Loucy (cell line): ENCODE measurements at regions not wholly inside any gene's neighbourhood (a gene's known extent, or its start where the extent isn't known, plus 50 kb on each side); places are given as distances from the start of the nearest gene placed in this dataset.

Experiments
- H2AFZ ChIP-seq: fragments of 200-600 bp; sonication (generic); 2 replicates; pipeline ENCODE4 v1.6.0; 2016; ENCODE audit warnings: antibody characterized with exemption, mild to moderate bottlenecking, low read length, moderate library complexity
- H3F3A ChIP-seq: fragments of 200-600 bp; 2 replicates; pipeline ENCODE4 v1.6.0; 2016; ENCODE audit warnings: antibody characterized with exemption, low read depth, mild to moderate bottlenecking
- H3K27me3 ChIP-seq: fragments of 200-600 bp; sonication (generic); 2 replicates; pipeline ENCODE4 v1.6.1; 2014; ENCODE audit warnings: low read length, mild to moderate bottlenecking; ENCODE audit not compliant: insufficient read depth, poor library complexity, severe bottlenecking
- H3K36me3 ChIP-seq: fragments of 200-600 bp; sonication (generic); 2 replicates; pipeline ENCODE4 v1.6.1; 2016; ENCODE audit warnings: low read length; ENCODE audit not compliant: insufficient read depth
- H3K4me1 ChIP-seq: fragments of 200-600 bp; sonication (generic); 2 replicates; pipeline ENCODE4 v1.5.1; 2014; ENCODE audit warnings: low read length, mild to moderate bottlenecking; ENCODE audit not compliant: insufficient read depth, poor library complexity, severe bottlenecking
- H3K4me2 ChIP-seq: fragments of 200-600 bp; sonication (generic); 2 replicates; pipeline ENCODE4 v1.6.0; 2014; ENCODE audit warnings: antibody characterized with exemption, low read length, low read depth, mild to moderate bottlenecking; ENCODE audit not compliant: poor library complexity, severe bottlenecking
- H3K4me3 ChIP-seq: fragments of 200-600 bp; sonication (generic); 2 replicates; pipeline ENCODE4 v1.5.1; 2014; ENCODE audit warnings: low read length, mild to moderate bottlenecking, mixed read lengths; ENCODE audit not compliant: poor library complexity, severe bottlenecking
- H3K79me2 ChIP-seq: fragments of 200-600 bp; sonication (generic); 2 replicates; pipeline ENCODE4 v1.6.1; 2014; ENCODE audit warnings: low read length; ENCODE audit not compliant: insufficient read depth
- H3K9ac ChIP-seq: fragments of 200-600 bp; sonication (generic); 2 replicates; pipeline ENCODE4 v1.6.0; 2014; ENCODE audit warnings: mild to moderate bottlenecking, low read depth, low read length, moderate library complexity; ENCODE audit not compliant: poor library complexity, severe bottlenecking
- H3K9me2 ChIP-seq: fragments of 200-600 bp; sonication (generic); replicated peaks from 2 replicates; pipeline ENCODE4 v1.6.1; 2016; ENCODE audit warnings: low read depth, low read length, mixed read lengths
- H3K9me3 ChIP-seq: fragments of 200-600 bp; sonication (generic); 2 replicates; pipeline ENCODE4 v1.6.1; 2014; ENCODE audit warnings: mild to moderate bottlenecking, antibody characterized with exemption, low read length, low read depth; ENCODE audit not compliant: insufficient read depth
- H4K20me1 ChIP-seq: fragments of 200-600 bp; sonication (generic); 2 replicates; pipeline ENCODE4 v1.6.0; 2014; ENCODE audit warnings: antibody characterized with exemption, low read length, mild to moderate bottlenecking; ENCODE audit not compliant: insufficient read depth, poor library complexity, severe bottlenecking
- EZH2phosphoT487 ChIP-seq: fragments of 200-600 bp; IDR thresholded peaks from 2 replicates; pipeline ENCODE4 v1.6.1; 2018; ENCODE audit warnings: antibody characterized with exemption, mild to moderate bottlenecking, moderate library complexity, borderline replicate concordance
- TF ChIP-seq, protein P1 (sequence below): fragments of 200-600 bp; sonication (generic); conservative IDR thresholded peaks from 2 replicates; pipeline ENCODE4 v1.5.1; 2014; ENCODE audit warnings: mild to moderate bottlenecking, antibody characterized with exemption, low read length

DNA sequence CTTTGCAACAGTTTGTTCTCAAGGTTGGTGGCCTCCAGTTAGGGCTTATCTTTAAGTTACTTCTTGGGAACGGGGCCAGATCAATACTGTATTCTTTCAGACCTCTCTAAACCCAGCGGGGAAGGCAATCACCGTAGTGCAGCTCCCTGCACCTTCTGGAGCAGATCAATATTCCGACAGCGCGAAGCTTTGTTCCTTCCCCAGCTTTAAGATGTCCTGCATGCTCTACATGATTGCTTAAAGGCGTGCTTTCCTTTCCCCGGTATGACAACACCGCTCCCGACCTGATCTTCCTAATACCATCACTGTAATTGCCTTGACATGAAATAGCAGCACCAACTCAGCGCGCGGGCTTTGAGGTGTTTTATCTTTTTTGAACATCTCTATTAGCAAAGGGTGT lies 755.2 kb downstream of the NR2F2 start:
- TF ChIP-seq, protein P1, sequence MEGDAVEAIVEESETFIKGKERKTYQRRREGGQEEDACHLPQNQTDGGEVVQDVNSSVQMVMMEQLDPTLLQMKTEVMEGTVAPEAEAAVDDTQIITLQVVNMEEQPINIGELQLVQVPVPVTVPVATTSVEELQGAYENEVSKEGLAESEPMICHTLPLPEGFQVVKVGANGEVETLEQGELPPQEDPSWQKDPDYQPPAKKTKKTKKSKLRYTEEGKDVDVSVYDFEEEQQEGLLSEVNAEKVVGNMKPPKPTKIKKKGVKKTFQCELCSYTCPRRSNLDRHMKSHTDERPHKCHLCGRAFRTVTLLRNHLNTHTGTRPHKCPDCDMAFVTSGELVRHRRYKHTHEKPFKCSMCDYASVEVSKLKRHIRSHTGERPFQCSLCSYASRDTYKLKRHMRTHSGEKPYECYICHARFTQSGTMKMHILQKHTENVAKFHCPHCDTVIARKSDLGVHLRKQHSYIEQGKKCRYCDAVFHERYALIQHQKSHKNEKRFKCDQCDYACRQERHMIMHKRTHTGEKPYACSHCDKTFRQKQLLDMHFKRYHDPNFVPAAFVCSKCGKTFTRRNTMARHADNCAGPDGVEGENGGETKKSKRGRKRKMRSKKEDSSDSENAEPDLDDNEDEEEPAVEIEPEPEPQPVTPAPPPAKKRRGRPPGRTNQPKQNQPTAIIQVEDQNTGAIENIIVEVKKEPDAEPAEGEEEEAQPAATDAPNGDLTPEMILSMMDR: no peak
- no peak overlapping the region for H3K4me2 ChIP-seq

DNA sequence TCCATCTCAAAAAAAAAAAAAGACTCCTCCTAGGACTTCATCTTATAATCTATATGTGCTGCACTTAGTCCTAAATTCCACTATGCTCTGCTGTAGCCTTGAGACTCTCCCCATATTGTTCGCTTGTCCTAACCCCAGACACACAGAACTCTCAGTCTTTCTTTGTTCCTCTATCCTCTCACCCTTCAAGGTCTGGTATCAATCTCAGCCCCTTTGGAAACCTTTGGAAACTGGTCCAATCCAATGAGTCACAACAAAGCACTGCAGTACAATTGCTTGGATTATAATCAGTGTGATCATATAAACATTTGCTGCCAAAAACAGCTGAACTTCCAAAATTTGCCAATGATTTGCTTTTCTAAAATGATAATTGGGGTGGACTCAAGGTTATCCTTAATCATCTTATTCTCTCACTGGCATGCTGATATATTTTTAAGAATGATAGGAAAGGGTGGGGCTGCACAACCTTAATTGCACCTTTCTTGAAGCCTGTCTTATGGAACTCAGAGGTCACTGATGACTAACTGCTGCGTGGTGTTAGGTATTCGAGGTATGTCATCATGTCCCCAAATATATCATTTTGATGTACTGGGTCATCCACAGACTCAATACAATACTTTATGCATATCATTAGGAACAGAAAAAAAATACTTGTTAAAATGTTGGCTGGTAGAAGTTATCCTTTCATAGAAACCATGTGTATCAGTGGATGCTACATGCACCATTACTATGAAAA lies 756.7 kb downstream of the NR2F2 start:
- Histone ChIP-seq H3F3A (no peaks in the 10 kb centered on the region), H3K4me1 (no peaks in the 10 kb centered on the region), H4K20me1 (no peaks in the 10 kb centered on the region), H3K36me3 (no peaks in the 10 kb centered on the region), H3K79me2 (no peaks in the 10 kb centered on the region), H3K27me3 (no peaks in the 10 kb centered on the region), H3K4me3 (no peak overlapping the region), H3K9ac (no peak overlapping the region), H3K9me2 (no peaks in the 10 kb centered on the region), H3K4me2 (no peak overlapping the region), H2AFZ (no peak overlapping the region), H3K9me3 (no peaks in the 10 kb centered on the region)
- TF ChIP-seq EZH2phosphoT487: no peak
- TF ChIP-seq, protein P1: no peak

More for the DNA sequence above, 755.2 kb downstream of the NR2F2 start:
- Histone ChIP-seq H2AFZ (no peak overlapping the region), H3K36me3 (no peaks in the 10 kb centered on the region), H3K9me2 (no peaks in the 10 kb centered on the region), H3K79me2 (no peaks in the 10 kb centered on the region), H4K20me1 (no peaks in the 10 kb centered on the region), H3K4me1 (no peaks in the 10 kb centered on the region), H3K9ac (no peak overlapping the region), H3F3A (no peaks in the 10 kb centered on the region), H3K9me3 (no peaks in the 10 kb centered on the region), H3K27me3 (no peaks in the 10 kb centered on the region), H3K4me3 (no peak overlapping the region)

DNA sequence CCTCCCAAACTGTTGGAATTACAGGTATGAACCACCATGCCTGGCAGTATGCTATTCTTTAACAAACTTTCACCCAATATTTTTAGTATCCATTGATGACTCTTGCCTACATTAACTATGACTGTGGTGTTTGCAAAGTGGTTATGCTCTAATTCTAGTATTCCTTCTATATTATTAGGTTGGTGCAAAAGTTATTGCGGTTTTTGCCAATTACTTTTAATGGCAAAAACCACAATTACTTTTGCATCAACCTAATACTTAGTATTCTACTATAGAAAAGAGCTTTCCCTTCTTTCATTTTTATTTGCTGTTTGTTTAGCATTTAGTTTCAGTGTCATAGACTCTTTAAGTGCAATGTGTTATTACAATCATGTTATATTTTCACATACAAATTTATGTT lies 760.6 kb downstream of the NR2F2 start:
- Histone ChIP-seq H3K9me3 (no peaks in the 10 kb centered on the region), H3K4me2 (no peak overlapping the region), H3K4me3 (no peak overlapping the region), H3K27me3 (no peaks in the 10 kb centered on the region), H3F3A (no peaks in the 10 kb centered on the region), H3K9ac (no peak overlapping the region), H3K79me2 (no peaks in the 10 kb centered on the region), H3K9me2 (no peaks in the 10 kb centered on the region), H2AFZ (no peak overlapping the region), H3K4me1 (no peaks in the 10 kb centered on the region), H3K36me3 (no peaks in the 10 kb centered on the region), H4K20me1 (no peaks in the 10 kb centered on the region)
- TF ChIP-seq, protein P1: no peak
- no peak for TF ChIP-seq EZH2phosphoT487
